Activated naive CD4-positive, alpha-beta T cell treated with anti-CD3 and anti-CD28 coated beads, Interleukin-2, amount 50 U/mL, for 16 hours (primary cell): ENCODE measurements at regions not wholly inside any gene's neighbourhood (a gene's known extent, or its start where the extent isn't known, plus 50 kb on each side); places are given as distances from the start of the nearest gene placed in this dataset.

Experiments
- DNase-seq: peaks from one replicate; pipeline ENCODE4 v3.0.0-alpha.2; 2020

- no peak for DNase-seq
Measured at GRCh38 chr11:116641561-116642045, 131.2 kb downstream of the BUD13 start.

- no peak for DNase-seq
Measured at GRCh38 chr11:116640641-116641402, 132.0 kb downstream of the BUD13 start.

GRCh38 chr11:116638463-116638862, 134.3 kb downstream of the BUD13 start:
- no peak for DNase-seq

- DNase-seq, result no peak
Measured at GRCh38 chr11:116637766-116638165, 135.0 kb downstream of the BUD13 start.

GRCh38 chr11:116636341-116636929, 136.4 kb downstream of the BUD13 start:
- DNase-seq, result no peak

- no peak for DNase-seq
Measured at GRCh38 chr11:116631201-116631600, 141.6 kb downstream of the BUD13 start.

- DNase-seq, result no peak
Measured at GRCh38 chr11:116618461-116618860, 154.3 kb downstream of the BUD13 start.

GRCh38 chr11:116615211-116615865, 157.4 kb downstream of the BUD13 start:
- DNase-seq, result no peak

GRCh38 chr11:116614306-116615210, 158.2 kb downstream of the BUD13 start:
- no peak for DNase-seq

GRCh38 chr11:116613206-116613875, 159.4 kb downstream of the BUD13 start:
- DNase-seq, result no peak

GRCh38 chr11:116611998-116612620, 160.7 kb downstream of the BUD13 start:
- DNase-seq, result no peak

- no peak for DNase-seq
Measured at GRCh38 chr11:116610190-116610589, 162.6 kb downstream of the BUD13 start.

- no peak for DNase-seq
Measured at GRCh38 chr11:116607027-116607426, 165.8 kb downstream of the BUD13 start.

GRCh38 chr11:116605543-116606459, 167.0 kb downstream of the BUD13 start:
- DNase-seq, result no peak

GRCh38 chr11:116603728-116604323, 169.0 kb downstream of the BUD13 start:
- DNase-seq, result no peak

GRCh38 chr11:116602637-116602942, 170.2 kb downstream of the BUD13 start:
- DNase-seq, result no peak

GRCh38 chr11:116601814-116602636, 170.8 kb downstream of the BUD13 start:
- DNase-seq, result no peak

GRCh38 chr11:116600930-116601329, 171.9 kb downstream of the BUD13 start:
- DNase-seq, result no peak

- DNase-seq, result no peak
Measured at GRCh38 chr11:116598556-116598955, 174.2 kb downstream of the BUD13 start.

- no peak for DNase-seq
Measured at GRCh38 chr11:116598036-116598435, 174.8 kb downstream of the BUD13 start.
